ENCODE measurements at regions not wholly inside any gene's neighbourhood (a gene's known extent, or its start where the extent isn't known, plus 50 kb on each side); places are given as distances from the start of the nearest gene placed in this dataset.

DNA sequence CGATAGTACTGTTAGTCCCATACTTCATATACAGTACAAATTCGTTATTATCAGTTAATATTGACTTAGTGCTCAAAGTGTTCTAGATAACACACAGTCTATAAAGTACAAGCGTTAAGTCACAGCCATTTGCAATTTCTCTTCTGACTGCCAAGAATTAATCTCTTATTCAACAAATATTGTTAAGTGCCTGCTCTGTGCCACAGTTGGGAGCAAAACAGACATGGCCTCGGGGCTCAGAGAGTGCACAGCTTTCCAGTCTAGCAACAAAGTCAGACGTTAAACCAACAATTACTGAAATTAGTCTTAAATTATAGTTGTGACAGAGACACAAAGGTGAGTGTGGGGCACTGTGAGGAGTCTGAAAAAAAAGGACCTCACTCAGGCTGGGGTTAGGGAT is 113.0 kb upstream of the DPP6 start:
- H3K36me3 ChIP-seq (ENCODE audit: control insufficient read depth in 2 of 2, insufficient read depth in 1 of 2, low read length in 2 of 2) = no peaks in the 10 kb centered on the region
- no peaks in the 10 kb centered on the region for H3K4me1 ChIP-seq (ENCODE audit: control insufficient read depth, insufficient read depth, low read length)
- CTCF ChIA-PET = no interaction called here
- TF ChIP-seq ZNF664 (tag by site-specific recombination; IDR thresholded peaks at IDR 0.05) (no peak), ZNF654 (tag by site-specific recombination; IDR thresholded peaks at IDR 0.05; ENCODE audit: low read depth) (no peak), ZNF266 (tag by site-specific recombination; IDR thresholded peaks at IDR 0.05; ENCODE audit: low read depth) (no peak), ZNF530 (tag by site-specific recombination; IDR thresholded peaks at IDR 0.05; ENCODE audit: low read depth) (no peak), ZNF133 (tag by site-specific recombination; IDR thresholded peaks at IDR 0.05) (no peak), ZNF48 (tag by site-specific recombination; IDR thresholded peaks at IDR 0.05) (no peak), ZNF791 (tag by site-specific recombination; IDR thresholded peaks at IDR 0.05) (no peak), EGR2 (tag by site-specific recombination; IDR thresholded peaks at IDR 0.05; ENCODE audit: low read depth) (no peak)
- TF ChIP-seq, protein P1, sequence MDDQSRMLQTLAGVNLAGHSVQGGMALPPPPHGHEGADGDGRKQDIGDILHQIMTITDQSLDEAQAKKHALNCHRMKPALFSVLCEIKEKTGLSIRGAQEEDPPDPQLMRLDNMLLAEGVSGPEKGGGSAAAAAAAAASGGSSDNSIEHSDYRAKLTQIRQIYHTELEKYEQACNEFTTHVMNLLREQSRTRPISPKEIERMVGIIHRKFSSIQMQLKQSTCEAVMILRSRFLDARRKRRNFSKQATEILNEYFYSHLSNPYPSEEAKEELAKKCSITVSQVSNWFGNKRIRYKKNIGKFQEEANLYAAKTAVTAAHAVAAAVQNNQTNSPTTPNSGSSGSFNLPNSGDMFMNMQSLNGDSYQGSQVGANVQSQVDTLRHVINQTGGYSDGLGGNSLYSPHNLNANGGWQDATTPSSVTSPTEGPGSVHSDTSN (CRISPR knock-in tag; IDR thresholded peaks at IDR 0.05) = no peak
- TF ChIP-seq, protein P2, sequence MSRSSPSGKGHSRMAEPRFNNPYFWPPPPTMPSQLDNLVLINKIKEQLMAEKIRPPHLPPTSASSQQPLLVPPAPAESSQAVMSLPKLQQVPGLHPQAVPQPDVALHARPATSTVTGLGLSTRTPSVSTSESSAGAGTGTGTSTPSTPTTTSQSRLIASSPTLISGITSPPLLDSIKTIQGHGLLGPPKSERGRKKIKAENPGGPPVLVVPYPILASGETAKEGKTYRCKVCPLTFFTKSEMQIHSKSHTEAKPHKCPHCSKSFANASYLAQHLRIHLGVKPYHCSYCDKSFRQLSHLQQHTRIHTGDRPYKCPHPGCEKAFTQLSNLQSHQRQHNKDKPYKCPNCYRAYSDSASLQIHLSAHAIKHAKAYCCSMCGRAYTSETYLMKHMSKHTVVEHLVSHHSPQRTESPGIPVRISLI (tag by site-specific recombination; IDR thresholded peaks at IDR 0.05) = no peak
- TF ChIP-seq, protein P3, sequence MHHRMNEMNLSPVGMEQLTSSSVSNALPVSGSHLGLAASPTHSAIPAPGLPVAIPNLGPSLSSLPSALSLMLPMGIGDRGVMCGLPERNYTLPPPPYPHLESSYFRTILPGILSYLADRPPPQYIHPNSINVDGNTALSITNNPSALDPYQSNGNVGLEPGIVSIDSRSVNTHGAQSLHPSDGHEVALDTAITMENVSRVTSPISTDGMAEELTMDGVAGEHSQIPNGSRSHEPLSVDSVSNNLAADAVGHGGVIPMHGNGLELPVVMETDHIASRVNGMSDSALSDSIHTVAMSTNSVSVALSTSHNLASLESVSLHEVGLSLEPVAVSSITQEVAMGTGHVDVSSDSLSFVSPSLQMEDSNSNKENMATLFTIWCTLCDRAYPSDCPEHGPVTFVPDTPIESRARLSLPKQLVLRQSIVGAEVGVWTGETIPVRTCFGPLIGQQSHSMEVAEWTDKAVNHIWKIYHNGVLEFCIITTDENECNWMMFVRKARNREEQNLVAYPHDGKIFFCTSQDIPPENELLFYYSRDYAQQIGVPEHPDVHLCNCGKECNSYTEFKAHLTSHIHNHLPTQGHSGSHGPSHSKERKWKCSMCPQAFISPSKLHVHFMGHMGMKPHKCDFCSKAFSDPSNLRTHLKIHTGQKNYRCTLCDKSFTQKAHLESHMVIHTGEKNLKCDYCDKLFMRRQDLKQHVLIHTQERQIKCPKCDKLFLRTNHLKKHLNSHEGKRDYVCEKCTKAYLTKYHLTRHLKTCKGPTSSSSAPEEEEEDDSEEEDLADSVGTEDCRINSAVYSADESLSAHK (tag by site-specific recombination; IDR thresholded peaks at IDR 0.05) = no peak
- POLR2A ChIA-PET = no interaction called here
- H3K9me3 ChIP-seq (ENCODE audit: control insufficient read depth, insufficient read depth, low read depth, low read length) = no peaks in the 10 kb centered on the region
- H3K27ac ChIP-seq (ENCODE audit: extremely low read depth, low read depth, low read length) = no peak overlapping the region
- no peak overlapping the region for H3K4me3 ChIP-seq (ENCODE audit: low read depth, low read length)

DNA sequence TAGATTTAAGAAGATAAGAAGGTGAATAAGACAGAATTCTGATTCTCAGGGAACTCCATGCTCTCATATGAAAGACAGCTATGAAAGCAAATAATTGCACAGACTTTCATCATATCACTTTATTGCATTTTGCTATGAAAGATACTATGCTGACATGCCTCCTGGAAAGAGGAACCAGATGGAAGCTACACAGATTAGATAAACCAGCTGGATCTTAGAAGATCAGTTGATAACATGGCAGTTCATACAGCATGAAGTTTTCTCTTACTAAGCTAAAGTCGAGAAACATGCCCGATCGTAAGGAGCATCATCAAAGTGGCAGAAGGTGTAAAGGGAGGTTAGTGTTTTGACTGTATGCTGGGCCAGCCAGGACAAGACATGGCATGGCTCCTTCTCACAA is 112.5 kb upstream of the DPP6 start:
- Histone ChIP-seq H3K36me3 (ENCODE audit: control insufficient read depth in 2 of 2, insufficient read depth in 1 of 2, low read length in 2 of 2) (no peaks in the 10 kb centered on the region), H3K9me3 (ENCODE audit: control insufficient read depth, insufficient read depth, low read depth, low read length) (no peaks in the 10 kb centered on the region), H3K4me3 (ENCODE audit: low read depth, low read length) (no peak overlapping the region), H3K27ac (ENCODE audit: extremely low read depth, low read depth, low read length) (no peak overlapping the region), H3K4me1 (ENCODE audit: control insufficient read depth, insufficient read depth, low read length) (no peaks in the 10 kb centered on the region)
- POLR2A ChIA-PET = no interaction called here
- CTCF ChIA-PET = no interaction called here
- TF ChIP-seq ZNF664 (tag by site-specific recombination; IDR thresholded peaks at IDR 0.05) = no peak
- no peak for TF ChIP-seq ZNF626 (tag by site-specific recombination; IDR thresholded peaks at IDR 0.05)
- TF ChIP-seq ZNF624 (tag by site-specific recombination; IDR thresholded peaks at IDR 0.05) = no peak
- no peak for TF ChIP-seq ZNF514 (tag by site-specific recombination; IDR thresholded peaks at IDR 0.05)
- TF ChIP-seq, protein P1 (CRISPR knock-in tag; IDR thresholded peaks at IDR 0.05) = no peak
- no peak for TF ChIP-seq ZNF112 (tag by site-specific recombination; IDR thresholded peaks at IDR 0.05)
- TF ChIP-seq ZNF394 (tag by site-specific recombination; IDR thresholded peaks at IDR 0.05; ENCODE audit: borderline replicate concordance) = no peak
- TF ChIP-seq, protein P4, sequence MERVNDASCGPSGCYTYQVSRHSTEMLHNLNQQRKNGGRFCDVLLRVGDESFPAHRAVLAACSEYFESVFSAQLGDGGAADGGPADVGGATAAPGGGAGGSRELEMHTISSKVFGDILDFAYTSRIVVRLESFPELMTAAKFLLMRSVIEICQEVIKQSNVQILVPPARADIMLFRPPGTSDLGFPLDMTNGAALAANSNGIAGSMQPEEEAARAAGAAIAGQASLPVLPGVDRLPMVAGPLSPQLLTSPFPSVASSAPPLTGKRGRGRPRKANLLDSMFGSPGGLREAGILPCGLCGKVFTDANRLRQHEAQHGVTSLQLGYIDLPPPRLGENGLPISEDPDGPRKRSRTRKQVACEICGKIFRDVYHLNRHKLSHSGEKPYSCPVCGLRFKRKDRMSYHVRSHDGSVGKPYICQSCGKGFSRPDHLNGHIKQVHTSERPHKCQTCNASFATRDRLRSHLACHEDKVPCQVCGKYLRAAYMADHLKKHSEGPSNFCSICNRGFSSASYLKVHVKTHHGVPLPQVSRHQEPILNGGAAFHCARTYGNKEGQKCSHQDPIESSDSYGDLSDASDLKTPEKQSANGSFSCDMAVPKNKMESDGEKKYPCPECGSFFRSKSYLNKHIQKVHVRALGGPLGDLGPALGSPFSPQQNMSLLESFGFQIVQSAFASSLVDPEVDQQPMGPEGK (tag by site-specific recombination; IDR thresholded peaks at IDR 0.05) = no peak
- no peak for TF ChIP-seq ZNF670 (tag by site-specific recombination; IDR thresholded peaks at IDR 0.05; ENCODE audit: low read depth)
- no peak for TF ChIP-seq ZNF184 (tag by site-specific recombination; IDR thresholded peaks at IDR 0.05)
- TF ChIP-seq ZNF121 (tag by site-specific recombination; IDR thresholded peaks at IDR 0.05) = no peak
